Neural progenitor cell (in vitro differentiated cells): ENCODE measurements at regions not wholly inside any gene's neighbourhood (a gene's known extent, or its start where the extent isn't known, plus 50 kb on each side); places are given as distances from the start of the nearest gene placed in this dataset.

ENCODE experiments used
- CTCF ChIP-seq: fragments of 200-600 bp; sonication (generic); IDR thresholded peaks from 2 replicates; pipeline ENCODE4 v1.5.1; 2017; ENCODE audit warnings: antibody characterized with exemption, mild to moderate bottlenecking
- EZH2 ChIP-seq: fragments of 200-600 bp; sonication (generic); IDR thresholded peaks from 2 replicates; pipeline ENCODE4 v1.6.1; 2017; ENCODE audit warnings: antibody characterized with exemption, mild to moderate bottlenecking, moderate library complexity
- EZH2phosphoT487 ChIP-seq: fragments of 200-600 bp; sonication (generic); IDR thresholded peaks from 2 replicates; pipeline ENCODE4 v1.6.1; 2017; ENCODE audit warnings: antibody characterized with exemption

- TF ChIP-seq EZH2, result no peak
- TF ChIP-seq CTCF, result no peak
- TF ChIP-seq EZH2phosphoT487, result no peak
Measured at GRCh38 chr3:1513662-1514061, 420.8 kb downstream of the CNTN6 start.
